ENCODE measurements at regions not wholly inside any gene's neighbourhood (a gene's known extent, or its start where the extent isn't known, plus 50 kb on each side); places are given as distances from the start of the nearest gene placed in this dataset.

GRCh38 chr5:158061451-158061850 lies 202.5 kb upstream of the CLINT1 start:
- no peak for TF ChIP-seq CTCF (IDR thresholded peaks at IDR 0.05; ENCODE audit: borderline replicate concordance, extremely low read depth, low read length, poor library complexity, severe bottlenecking)
- no peak for TF ChIP-seq EZH2 (IDR thresholded peaks at IDR 0.05; ENCODE audit: borderline replicate concordance, low read depth, low read length, severe bottlenecking)
